Neutrophil (primary cell): ENCODE measurements at regions not wholly inside any gene's neighbourhood (a gene's known extent, or its start where the extent isn't known, plus 50 kb on each side); places are given as distances from the start of the nearest gene placed in this dataset.

Experiments used
- H3K27ac ChIP-seq: fragments of 200-600 bp; sonication (generic); 2 replicates; pipeline ENCODE4 v1.5.1; 2016; ENCODE audit warnings: mild to moderate bottlenecking, moderate library complexity
- H3K27me3 ChIP-seq: fragments of 200-600 bp; sonication (generic); 2 replicates; pipeline ENCODE4 v1.6.0; 2016; ENCODE audit warnings: mild to moderate bottlenecking
- H3K36me3 ChIP-seq: fragments of 200-600 bp; sonication (generic); 2 replicates; pipeline ENCODE4 v1.5.1; 2017
- H3K4me1 ChIP-seq, 2 experiments: fragments of 200-600 bp in 1 of 2; sonication (generic) in 1 of 2; 1 replicate in 1 of 2; 2 replicates in 1 of 2; pipeline versions ENCODE4 v1.5.1 to v1.6.1; 2013 to 2016; ENCODE audit warnings: low read depth in 1 of 2, low read length in 1 of 2, mild to moderate bottlenecking in 1 of 2, moderate library complexity in 1 of 2; ENCODE audit not compliant: control insufficient read depth in 1 of 2, insufficient read depth in 1 of 2
- H3K4me3 ChIP-seq, 2 experiments: fragments of 200-600 bp in 1 of 2; sonication (generic) in 1 of 2; 1 replicate in 1 of 2; 2 replicates in 1 of 2; pipeline ENCODE4 v1.5.1; 2013 to 2016; ENCODE audit warnings: low read depth in 1 of 2, low read length in 1 of 2, mild to moderate bottlenecking in 1 of 2, moderate library complexity in 1 of 2
- H3K9me3 ChIP-seq: fragments of 200-600 bp; sonication (generic); 2 replicates; pipeline ENCODE4 v1.5.1; 2016
- TF ChIP-seq, protein P1 (sequence below): fragments of 200-600 bp; sonication (generic); IDR thresholded peaks from 2 replicates; pipeline ENCODE4 v1.5.1; 2016; ENCODE audit warnings: antibody characterized with exemption

DNA sequence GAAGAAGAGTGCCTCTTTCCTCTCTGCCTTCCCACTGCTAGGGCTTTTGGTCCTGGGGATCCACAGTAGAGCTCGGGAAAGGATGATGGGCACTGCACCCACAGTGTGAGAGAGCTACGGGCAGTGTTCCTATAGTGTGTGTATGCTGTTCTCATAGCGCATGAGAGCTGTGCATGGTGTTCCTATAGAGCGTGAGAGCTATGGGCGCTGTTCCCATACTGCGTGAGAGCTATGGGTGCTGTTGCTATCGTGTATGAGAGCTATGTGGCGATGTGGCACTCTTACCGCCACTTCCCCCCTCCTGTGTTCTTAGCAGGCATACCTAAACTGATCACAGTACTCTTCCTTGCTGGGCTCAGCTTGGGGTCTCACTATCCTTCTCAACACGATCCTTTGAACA, 213.5 kb downstream of the EDEM1 start:
- no peaks in the 10 kb centered on the region for H3K4me1 ChIP-seq
- H3K36me3 ChIP-seq, result no peaks in the 10 kb centered on the region
- no peaks in the 10 kb centered on the region for H3K27me3 ChIP-seq
- TF ChIP-seq, protein P1, sequence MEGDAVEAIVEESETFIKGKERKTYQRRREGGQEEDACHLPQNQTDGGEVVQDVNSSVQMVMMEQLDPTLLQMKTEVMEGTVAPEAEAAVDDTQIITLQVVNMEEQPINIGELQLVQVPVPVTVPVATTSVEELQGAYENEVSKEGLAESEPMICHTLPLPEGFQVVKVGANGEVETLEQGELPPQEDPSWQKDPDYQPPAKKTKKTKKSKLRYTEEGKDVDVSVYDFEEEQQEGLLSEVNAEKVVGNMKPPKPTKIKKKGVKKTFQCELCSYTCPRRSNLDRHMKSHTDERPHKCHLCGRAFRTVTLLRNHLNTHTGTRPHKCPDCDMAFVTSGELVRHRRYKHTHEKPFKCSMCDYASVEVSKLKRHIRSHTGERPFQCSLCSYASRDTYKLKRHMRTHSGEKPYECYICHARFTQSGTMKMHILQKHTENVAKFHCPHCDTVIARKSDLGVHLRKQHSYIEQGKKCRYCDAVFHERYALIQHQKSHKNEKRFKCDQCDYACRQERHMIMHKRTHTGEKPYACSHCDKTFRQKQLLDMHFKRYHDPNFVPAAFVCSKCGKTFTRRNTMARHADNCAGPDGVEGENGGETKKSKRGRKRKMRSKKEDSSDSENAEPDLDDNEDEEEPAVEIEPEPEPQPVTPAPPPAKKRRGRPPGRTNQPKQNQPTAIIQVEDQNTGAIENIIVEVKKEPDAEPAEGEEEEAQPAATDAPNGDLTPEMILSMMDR, result no peak
- no peaks in the 10 kb centered on the region for H3K9me3 ChIP-seq
- H3K4me3 ChIP-seq, result no peak overlapping the region
- no peak overlapping the region for H3K27ac ChIP-seq

DNA sequence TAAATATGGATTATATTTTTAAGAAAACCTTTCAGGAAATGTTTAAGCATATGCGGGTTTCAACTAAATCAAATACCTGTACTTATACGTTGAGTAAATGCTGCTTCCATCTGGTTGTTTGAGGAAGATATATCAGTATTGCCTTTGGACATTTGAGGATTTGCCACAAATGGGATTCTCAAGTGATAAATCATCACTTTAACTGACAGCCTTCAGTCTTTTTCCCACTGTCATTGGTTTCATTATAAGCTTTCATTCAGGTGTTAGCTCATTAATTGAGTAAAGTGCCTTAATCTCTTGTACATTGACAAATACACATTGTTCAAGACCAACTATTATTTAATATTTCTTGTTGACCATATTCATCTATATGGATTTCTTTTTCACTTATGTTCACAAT, 217.2 kb downstream of the EDEM1 start:
- no peak overlapping the region for H3K4me3 ChIP-seq
- H3K36me3 ChIP-seq, result no peaks in the 10 kb centered on the region
- TF ChIP-seq, protein P1, result no peak
- no peak overlapping the region for H3K27ac ChIP-seq
- no peaks in the 10 kb centered on the region for H3K27me3 ChIP-seq
- no peaks in the 10 kb centered on the region for H3K4me1 ChIP-seq
- H3K9me3 ChIP-seq, result no peaks in the 10 kb centered on the region

DNA sequence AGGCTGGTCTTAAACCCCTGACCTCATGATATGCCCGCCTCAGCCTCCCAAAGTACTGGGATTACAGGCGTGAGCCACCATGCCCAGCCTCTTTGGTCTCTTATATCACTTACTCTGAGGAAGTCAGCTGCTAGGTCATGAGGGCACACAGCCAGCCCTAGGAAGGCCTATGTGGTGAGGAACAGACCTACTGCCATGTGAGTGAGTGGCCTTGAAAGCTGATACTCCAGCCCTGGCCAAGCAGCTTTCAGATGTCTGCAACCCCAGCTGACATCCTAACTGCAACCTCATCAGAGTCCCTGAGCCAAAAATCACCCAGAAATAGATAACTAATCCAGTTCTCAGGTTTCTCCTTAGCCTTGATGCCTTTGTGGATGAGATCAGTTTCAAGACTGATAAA, 224.3 kb downstream of the EDEM1 start:
- Histone ChIP-seq H3K36me3 (no peaks in the 10 kb centered on the region), H3K4me3 (no peak overlapping the region)
- TF ChIP-seq, protein P1, result no peak

DNA sequence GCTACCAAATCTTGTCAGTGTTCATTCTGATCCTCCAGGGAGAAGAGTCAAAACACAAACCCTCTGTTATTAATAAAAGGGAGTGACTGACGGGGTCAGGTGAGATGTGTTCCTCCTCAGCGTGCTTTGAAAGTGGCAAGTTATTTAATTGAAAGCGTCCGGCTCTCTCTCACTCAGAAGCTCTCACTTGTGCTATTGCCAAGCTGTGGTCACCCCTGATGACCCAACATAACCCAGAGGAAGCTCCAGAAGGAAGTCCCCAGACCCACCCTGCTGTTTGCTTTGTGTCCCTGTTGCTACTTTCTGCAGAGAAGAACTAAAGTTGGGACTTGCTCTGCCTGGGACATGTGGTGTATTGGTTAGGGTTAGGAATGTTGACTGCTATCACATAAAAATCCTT, 235.6 kb downstream of the EDEM1 start:
- TF ChIP-seq, protein P1, result no peak
- Histone ChIP-seq H3K27ac (peak overlapping the region; percentile 34), H3K27me3 (no peaks in the 10 kb centered on the region), H3K9me3 (no peaks in the 10 kb centered on the region), H3K4me3 (peak overlapping the region in 1 of 2 experiments; percentile 3), H3K36me3 (no peaks in the 10 kb centered on the region), H3K4me1 (peaks cover 14 to 23% of the 10 kb centered on the region in 2 experiments)

More for the DNA sequence above, 224.3 kb downstream of the EDEM1 start:
- Histone ChIP-seq H3K27me3 (no peaks in the 10 kb centered on the region), H3K27ac (no peak overlapping the region), H3K4me1 (no peaks in the 10 kb centered on the region), H3K9me3 (no peaks in the 10 kb centered on the region)

DNA sequence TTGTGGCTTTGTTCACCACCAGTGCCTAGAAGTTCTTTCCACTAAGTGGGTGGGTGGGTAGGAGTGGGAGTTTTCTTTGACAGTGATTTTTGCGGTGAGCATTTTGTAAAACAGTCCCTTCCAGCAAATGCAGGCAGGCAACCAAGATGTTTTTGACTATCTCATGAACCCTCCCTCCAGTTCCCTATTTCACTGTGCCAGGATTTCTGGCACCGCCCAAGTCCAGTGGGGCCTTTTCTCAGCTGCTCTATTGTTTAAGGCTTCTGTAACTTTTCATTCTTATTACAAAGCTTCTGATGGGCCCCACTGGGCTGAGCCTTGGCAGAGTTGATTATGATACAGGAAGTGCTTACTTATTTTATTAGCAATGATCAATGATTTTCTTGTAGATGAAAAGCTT, 236.0 kb downstream of the EDEM1 start:
- TF ChIP-seq, protein P1, result no peak
- H3K27ac ChIP-seq, result peak overlapping the region; percentile 34
- no peaks in the 10 kb centered on the region for H3K36me3 ChIP-seq
- H3K9me3 ChIP-seq, result no peaks in the 10 kb centered on the region
- no peaks in the 10 kb centered on the region for H3K27me3 ChIP-seq
- H3K4me1 ChIP-seq, result peaks cover 14 to 23% of the 10 kb centered on the region in 2 experiments
- H3K4me3 ChIP-seq, result peak overlapping the region in 1 of 2 experiments; percentile 3

DNA sequence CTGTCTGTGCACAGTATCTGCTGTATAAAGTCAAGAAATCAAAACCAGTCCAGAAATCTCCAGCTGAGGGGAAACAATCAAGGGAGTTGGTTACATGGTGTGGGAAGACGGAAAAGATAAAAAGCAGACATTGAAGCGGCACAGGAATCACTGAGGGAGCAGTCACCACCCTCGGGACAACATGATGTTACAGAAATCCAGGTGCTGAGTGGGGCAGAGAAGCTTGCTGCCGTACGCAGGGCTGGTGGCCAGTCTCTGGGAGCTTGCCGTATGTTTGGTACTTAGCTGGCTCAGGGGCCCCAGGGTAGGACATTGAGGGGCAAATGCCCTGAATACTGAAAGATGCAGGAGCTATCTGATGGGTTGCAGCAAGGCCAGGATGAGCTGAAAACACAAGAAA, 237.9 kb downstream of the EDEM1 start:
- H3K4me1 ChIP-seq, result peaks cover 14 to 23% of the 10 kb centered on the region in 2 experiments
- H3K27ac ChIP-seq, result no peak overlapping the region
- no peaks in the 10 kb centered on the region for H3K36me3 ChIP-seq
- H3K27me3 ChIP-seq, result no peaks in the 10 kb centered on the region
- H3K9me3 ChIP-seq, result no peaks in the 10 kb centered on the region
- no peak overlapping the region for H3K4me3 ChIP-seq
- TF ChIP-seq, protein P1, result no peak
